ENCODE measurements at regions not wholly inside any gene's neighbourhood (a gene's known extent, or its start where the extent isn't known, plus 50 kb on each side); places are given as distances from the start of the nearest gene placed in this dataset.
"Not testable (repeated sequence)": the region's sequence is repeated elsewhere in the genome, so short reads cannot be mapped to it uniquely, and the experiment has no call there.

DNA sequence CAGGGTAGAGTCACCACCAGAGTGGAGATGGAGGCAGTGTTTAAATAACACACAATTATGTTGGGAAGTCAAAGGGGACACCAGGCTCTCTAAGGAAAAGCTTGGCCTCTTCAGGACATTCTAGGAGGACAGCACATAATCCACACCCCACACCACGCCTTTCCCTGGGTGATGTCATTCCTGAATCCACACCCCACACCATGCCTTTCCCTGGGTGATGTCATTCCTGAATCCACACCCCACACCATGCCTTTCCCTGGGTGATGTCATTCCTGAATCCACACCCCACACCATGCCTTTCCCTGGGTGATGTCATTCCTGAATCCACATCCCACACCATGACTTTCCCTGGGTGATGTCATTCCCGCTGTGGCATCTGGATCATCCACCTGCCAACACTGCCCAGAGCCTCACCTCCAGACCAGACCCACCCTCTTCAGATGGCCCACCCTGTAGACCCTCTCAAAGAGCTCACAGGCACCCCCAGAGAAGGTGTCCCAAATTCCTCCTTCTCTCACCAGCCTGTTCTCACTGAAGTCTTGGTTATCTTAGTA is 541.5 kb upstream of the B3GAT1 start:
- DNase-seq (ENCODE audit: low spot score); ATAC-seq; intact Hi-C loops (cut with DNase I): not testable (repeated sequence)

GRCh38 chr11:134951305-134951700 is 539.3 kb upstream of the B3GAT1 start:
- ATAC-seq (peak; percentile 84), DNase-seq (ENCODE audit: low spot score) (no peak)
- intact Hi-C loops (cut with DNase I) = no loop called here

- intact Hi-C loops (cut with DNase I) = no loop called here
- ATAC-seq (no peak), DNase-seq (ENCODE audit: low spot score) (no peak)
These were observed 538.8 kb upstream of the B3GAT1 start for GRCh38 chr11:134950692-134951304.

DNA sequence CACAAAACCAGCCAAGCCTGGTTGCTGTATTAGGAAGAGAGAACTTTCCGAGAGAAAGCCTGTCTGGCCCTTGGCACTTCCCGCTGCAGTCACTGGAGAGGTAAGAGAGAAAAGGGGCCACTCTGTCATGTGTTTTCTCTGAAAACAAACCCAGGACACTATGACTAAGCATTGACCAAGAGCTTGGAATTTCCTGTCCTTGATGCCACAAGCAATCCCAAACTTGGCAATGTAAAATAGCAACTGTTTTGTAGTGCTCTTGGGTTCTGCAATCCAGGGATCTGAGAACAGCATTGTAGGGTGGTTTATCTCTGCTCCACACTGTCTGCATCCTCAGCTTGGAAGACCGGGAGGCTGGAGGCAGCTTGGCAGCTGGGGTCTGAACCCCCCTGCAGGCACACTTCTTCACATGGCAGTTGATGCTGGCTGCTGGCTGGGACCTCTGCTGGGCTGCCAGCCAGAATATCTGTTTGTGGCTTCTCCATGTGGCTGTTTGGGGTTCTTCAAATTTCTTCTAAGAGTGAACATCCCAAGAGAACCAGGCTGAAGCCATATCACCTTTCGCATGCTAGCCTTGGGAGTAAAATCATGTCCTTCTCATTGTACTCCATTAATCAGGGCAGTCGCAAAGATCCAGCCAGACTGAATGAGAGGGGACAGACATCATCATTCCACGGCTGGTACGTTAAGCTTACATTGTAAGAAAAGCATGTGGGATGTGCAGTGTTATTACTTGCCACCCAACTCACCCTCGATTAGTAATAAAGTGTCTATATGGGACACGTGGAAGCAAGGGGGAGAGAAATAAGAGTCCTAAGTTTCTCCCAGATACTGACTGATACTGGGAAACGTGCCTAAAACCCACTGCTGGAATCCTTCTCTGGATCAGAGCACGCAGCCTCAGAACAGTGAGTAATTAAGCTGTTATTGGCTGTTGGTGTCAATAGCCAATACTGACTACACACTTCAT is 537.4 kb upstream of the B3GAT1 start:
- DNase-seq (ENCODE audit: low spot score) (no peak), ATAC-seq (peak; percentile 76)
- intact Hi-C loops (cut with DNase I) = no loop called here

DNA sequence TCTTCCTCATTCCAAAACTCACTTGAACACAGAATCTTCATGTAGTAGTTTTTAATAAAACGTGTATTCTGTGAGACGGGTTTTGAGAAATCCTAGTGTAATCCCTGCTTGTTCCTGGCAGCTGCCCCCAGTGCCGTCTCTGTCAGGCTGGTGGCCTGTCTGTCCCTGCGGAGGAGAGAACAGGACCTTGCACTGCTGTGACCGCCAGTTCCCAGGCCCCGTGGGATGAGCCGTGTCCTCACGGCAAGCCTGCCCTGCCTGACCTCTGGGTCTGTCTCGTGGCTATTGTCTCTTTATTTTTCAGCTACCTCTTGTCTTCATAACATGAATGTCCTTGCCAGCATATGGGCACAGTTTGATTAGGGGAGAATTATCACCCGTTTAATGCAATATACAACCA is 535.5 kb upstream of the B3GAT1 start:
- ATAC-seq = no peak
- intact Hi-C loops (cut with DNase I) = no loop called here
- no peak for DNase-seq (ENCODE audit: low spot score)

GRCh38 chr11:134945993-134946392 is 534.0 kb upstream of the B3GAT1 start:
- no peak for DNase-seq (ENCODE audit: low spot score)
- ATAC-seq = no peak
- intact Hi-C loops (cut with DNase I) = no loop called here

- DNase-seq (ENCODE audit: low spot score) = no peak
- no peak for ATAC-seq
- intact Hi-C loops (cut with DNase I) = no loop called here
These were observed 532.9 kb upstream of the B3GAT1 start for GRCh38 chr11:134944986-134945385.

- no peak for DNase-seq (ENCODE audit: low spot score)
- ATAC-seq = no peak
- intact Hi-C loops (cut with DNase I) = no loop called here
These were observed 532.1 kb upstream of the B3GAT1 start for GRCh38 chr11:134944131-134944530.

- ATAC-seq (no peak), DNase-seq (ENCODE audit: low spot score) (no peak)
- intact Hi-C loops (cut with DNase I) = no loop called here
These were observed 531.5 kb upstream of the B3GAT1 start for GRCh38 chr11:134943544-134943943.

- intact Hi-C loops (cut with DNase I) = no loop called here
- no peak for DNase-seq (ENCODE audit: low spot score)
- ATAC-seq = peak; percentile 88
These were observed 530.6 kb upstream of the B3GAT1 start for GRCh38 chr11:134942681-134943080.

DNA sequence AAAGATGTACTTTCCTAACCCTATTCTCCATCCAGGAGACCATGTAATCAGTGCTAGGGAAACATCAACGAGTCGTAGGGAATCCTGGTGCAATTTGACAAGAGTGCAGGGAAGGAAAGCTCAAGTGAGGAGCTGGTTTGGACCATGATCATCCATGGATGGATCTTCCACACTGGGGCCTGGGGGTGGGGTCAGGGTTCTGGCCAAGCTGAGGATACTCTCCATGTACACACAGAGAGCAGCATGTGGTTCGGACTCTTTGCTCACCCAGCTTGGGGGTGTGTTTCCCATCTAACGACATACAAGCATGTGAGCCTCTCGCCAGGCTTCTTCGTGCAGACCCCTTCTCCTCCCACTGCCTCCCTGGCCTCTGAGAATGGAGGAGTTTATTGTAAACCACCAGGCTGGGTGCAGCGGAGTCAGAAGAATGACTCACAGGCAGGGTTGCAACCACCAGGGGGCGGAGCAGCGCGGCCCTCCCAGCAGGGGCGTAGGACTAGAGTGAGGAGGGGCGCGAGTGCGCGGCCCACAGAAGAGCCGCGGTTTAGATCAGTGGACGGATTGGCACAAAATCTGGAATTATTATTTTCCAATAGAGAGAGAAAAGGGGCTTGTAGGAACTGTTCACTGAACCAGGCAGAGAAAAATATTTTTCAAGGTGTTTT is 530.0 kb upstream of the B3GAT1 start:
- intact Hi-C loops (cut with DNase I) = not testable (repeated sequence)
- peak; percentile 89 for ATAC-seq
- peak; percentile 74 for DNase-seq (ENCODE audit: low spot score)

DNA sequence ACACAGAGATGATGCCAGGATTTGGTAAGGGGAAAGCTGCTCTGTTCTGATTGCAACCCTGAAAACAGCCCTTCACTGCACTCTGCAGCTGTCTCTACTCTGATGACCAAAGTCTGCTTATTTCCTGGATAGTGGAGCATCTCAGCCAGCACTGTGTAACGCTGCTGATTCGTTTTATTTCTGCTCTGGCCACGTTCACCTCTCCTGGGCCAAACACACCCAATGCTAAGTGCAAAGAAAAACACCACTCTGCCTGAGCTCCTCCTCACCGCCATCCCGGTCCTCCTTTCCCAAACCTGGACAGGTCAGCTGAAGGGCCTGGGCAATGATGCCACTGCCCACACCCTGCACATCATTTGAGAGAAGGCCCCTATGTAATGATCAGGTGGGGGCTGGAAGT is 529.3 kb upstream of the B3GAT1 start:
- intact Hi-C loops (cut with DNase I) = no loop called here
- no peak for ATAC-seq
- no peak for DNase-seq (ENCODE audit: low spot score)

DNA sequence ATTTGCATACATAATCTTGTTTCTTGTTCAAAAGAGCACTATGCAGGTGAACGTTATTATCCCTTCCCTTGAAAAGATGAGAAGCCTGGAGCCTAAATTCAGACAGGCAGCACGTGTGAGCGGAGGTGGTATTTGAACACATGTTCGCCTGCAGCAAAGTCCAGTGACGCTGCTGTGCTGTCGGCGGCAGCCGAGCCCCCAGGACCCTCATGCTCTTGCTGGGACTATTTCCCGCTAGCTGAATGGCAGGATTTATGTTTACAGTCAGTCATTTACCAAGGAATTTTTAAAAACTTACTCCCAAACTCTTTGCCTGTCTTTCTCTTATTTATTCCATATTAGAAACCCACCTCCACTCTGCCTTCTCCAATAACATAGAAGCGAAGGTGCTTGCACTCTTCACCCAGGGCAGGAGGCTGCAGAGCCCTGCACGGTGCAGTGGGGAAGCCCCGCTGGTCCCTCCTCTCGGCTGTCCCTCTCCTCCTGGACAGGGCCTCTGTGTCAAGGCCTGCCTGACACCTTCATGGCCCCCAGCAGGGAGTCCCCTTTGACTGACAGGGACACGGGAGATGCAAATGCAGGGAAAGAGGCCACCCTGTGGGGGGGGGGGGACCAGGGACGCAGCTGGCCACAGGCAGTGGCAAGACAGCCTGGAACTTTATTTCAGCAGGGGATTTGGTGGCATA is 528.5 kb upstream of the B3GAT1 start:
- intact Hi-C loops (cut with DNase I) = no loop called here
- DNase-seq (ENCODE audit: low spot score) = no peak
- ATAC-seq = no peak

DNA sequence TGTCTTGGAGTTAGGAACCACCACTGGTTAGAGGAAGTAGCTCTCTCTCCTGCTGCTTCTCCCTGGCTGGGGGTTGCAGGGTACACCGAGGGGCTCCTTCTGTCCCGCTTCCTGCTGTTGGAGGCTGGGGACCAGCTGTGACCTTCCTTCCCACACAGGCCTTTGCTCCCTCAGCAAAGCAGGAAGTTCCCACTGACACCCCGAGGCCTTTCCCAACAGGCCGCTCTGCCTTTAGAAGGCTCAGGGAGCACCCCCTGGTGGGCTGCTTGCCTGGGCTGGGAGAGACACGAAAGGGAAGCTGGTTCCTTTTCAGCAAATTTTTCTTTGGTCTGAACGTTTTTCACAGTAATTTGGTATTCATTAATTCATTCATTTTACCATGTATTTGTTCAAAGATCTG is 527.9 kb upstream of the B3GAT1 start:
- intact Hi-C loops (cut with DNase I) = no loop called here
- DNase-seq (ENCODE audit: low spot score) = no peak
- ATAC-seq = no peak

DNA sequence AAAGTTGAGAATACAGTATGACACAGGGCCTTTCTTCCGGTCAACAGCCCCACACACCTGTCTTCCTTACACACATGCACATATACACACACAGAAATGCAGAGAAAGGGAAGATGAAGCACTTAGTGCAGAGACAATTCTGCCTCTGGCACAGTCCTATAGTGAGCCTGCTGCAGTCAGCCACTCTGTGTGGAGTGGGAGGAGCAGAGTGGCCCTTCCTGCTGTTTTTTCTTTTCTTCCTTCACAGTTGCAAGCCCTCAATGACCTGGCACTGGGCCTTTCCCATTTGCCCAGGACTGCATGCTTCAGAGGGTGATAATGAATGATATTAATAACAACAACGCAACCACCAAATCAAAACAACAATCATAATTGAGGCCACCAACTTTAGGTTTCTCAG is 527.0 kb upstream of the B3GAT1 start:
- ATAC-seq = no peak
- no peak for DNase-seq (ENCODE audit: low spot score)
- intact Hi-C loops (cut with DNase I) = no loop called here

- intact Hi-C loops (cut with DNase I) = no loop called here
- ATAC-seq = no peak
- no peak for DNase-seq (ENCODE audit: low spot score)
These were observed 526.2 kb upstream of the B3GAT1 start for GRCh38 chr11:134938212-134938611.

- intact Hi-C loops (cut with DNase I); DNase-seq (ENCODE audit: low spot score): not testable (repeated sequence)
These were observed 525.2 kb upstream of the B3GAT1 start for GRCh38 chr11:134937193-134937592.

GRCh38 chr11:134932761-134933160 is 520.7 kb upstream of the B3GAT1 start:
- DNase-seq (ENCODE audit: low spot score) (no peak), ATAC-seq (no peak)
- intact Hi-C loops (cut with DNase I) = no loop called here

More at GRCh38 chr11:134937193-134937592, 525.2 kb upstream of the B3GAT1 start:
- ATAC-seq = not testable (repeated sequence)

DNA sequence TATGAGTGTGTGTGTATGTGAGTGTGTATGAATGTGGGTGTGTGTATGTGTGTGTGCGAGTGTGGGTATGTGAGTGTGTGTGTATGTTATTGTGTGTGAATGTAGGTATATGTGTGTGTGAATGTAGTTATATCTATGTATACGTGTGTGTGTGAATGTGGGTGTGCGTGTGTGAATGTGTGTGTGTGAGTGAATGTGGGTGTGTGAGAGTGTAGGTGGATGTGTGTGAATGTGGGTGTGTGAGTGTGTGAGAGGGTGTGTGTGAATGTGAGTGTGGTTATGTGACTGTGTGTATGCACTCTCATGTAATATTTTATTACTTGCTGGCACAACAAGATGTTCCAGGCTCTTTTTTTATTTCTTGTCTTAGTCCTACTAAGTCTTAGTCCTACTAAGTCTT is 513.4 kb upstream of the B3GAT1 start:
- intact Hi-C loops (cut with DNase I) = no loop called here
- DNase-seq (ENCODE audit: low spot score) = no peak
- no peak for ATAC-seq

Data from sciatic nerve (tissue), 2 donors.